Esophagus squamous epithelium (tissue), 4 donors: ENCODE measurements at regions not wholly inside any gene's neighbourhood (a gene's known extent, or its start where the extent isn't known, plus 50 kb on each side); places are given as distances from the start of the nearest gene placed in this dataset.

Experiments used
- POLR2A ChIP-seq, 4 donors: fragments of 450-650 bp; IDR thresholded peaks; one replicate each; pipeline ENCODE4 v1.6.1; 2017; ENCODE audit warnings: antibody characterized with exemption in 4 of 4, mild to moderate bottlenecking in 4 of 4, moderate library complexity in 3 of 4
- TF ChIP-seq, protein P1 (sequence below), 6 experiments: fragments of 450-650 bp in 4 of 6; fragments of 200-600 bp in 2 of 6; sonication (generic) in 2 of 6; IDR thresholded peaks; one replicate each; pipeline ENCODE4 v1.5.1; 2016 to 2019; ENCODE audit warnings: antibody characterized with exemption in 6 of 6, mild to moderate bottlenecking in 4 of 6, moderate library complexity in 4 of 6

DNA sequence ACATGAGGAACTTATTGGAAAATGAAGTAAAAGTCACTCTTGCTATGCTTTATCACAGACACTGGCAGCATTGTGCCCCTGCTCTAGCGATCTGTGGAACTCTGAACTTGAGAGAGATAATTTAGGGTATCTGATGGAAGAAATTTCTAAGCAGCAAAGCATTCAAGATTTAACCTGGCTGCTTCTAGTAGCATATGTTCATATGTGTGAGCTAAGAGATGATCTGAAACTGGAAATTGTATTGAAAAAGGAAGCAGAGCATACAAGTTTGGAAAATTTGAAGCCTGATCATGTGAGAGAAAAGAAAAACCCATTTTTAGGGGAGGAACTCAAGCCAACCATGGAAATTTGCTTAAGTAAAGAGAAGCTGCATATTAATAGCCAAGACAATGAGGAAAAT lies 657.7 kb downstream of the TRAM1L1 start:
- TF ChIP-seq, protein P1, sequence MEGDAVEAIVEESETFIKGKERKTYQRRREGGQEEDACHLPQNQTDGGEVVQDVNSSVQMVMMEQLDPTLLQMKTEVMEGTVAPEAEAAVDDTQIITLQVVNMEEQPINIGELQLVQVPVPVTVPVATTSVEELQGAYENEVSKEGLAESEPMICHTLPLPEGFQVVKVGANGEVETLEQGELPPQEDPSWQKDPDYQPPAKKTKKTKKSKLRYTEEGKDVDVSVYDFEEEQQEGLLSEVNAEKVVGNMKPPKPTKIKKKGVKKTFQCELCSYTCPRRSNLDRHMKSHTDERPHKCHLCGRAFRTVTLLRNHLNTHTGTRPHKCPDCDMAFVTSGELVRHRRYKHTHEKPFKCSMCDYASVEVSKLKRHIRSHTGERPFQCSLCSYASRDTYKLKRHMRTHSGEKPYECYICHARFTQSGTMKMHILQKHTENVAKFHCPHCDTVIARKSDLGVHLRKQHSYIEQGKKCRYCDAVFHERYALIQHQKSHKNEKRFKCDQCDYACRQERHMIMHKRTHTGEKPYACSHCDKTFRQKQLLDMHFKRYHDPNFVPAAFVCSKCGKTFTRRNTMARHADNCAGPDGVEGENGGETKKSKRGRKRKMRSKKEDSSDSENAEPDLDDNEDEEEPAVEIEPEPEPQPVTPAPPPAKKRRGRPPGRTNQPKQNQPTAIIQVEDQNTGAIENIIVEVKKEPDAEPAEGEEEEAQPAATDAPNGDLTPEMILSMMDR (IDR thresholded peaks at IDR 0.05) = no peak
- TF ChIP-seq POLR2A (IDR thresholded peaks at IDR 0.05) = no peak
